ENCODE measurements at regions not wholly inside any gene's neighbourhood (a gene's known extent, or its start where the extent isn't known, plus 50 kb on each side); places are given as distances from the start of the nearest gene placed in this dataset.
"Not testable (repeated sequence)": the region's sequence is repeated elsewhere in the genome, so short reads cannot be mapped to it uniquely, and the experiment has no call there.

GRCh38 chr14:40053416-40053815 is 621.2 kb upstream of the FBXO33 start:
- no peaks in the 10 kb centered on the region for H3K36me3 Mint-ChIP-seq (ENCODE audit: insufficient read depth)
- H3K27me3 Mint-ChIP-seq, result no peaks in the 10 kb centered on the region
- no peak for DNase-seq (ENCODE audit: low spot score, unreplicated experiment)
- no peaks in the 10 kb centered on the region for H3K4me1 Mint-ChIP-seq (ENCODE audit: low read depth)
- no peak for TF ChIP-seq CTCF (IDR thresholded peaks at IDR 0.05; ENCODE audit: unreplicated experiment)
- H3K27ac Mint-ChIP-seq, result no peak overlapping the region
- no peaks in the 10 kb centered on the region for H3K9me3 Mint-ChIP-seq (ENCODE audit: low read depth)
- H3K4me3 Mint-ChIP-seq (ENCODE audit: low read depth), result no peak overlapping the region

- TF ChIP-seq CTCF (IDR thresholded peaks at IDR 0.05; ENCODE audit: unreplicated experiment), result no peak
- Mint-ChIP-seq H3K9me3 (ENCODE audit: low read depth) (no peaks in the 10 kb centered on the region), H3K4me3 (ENCODE audit: low read depth) (no peak overlapping the region), H3K36me3 (ENCODE audit: insufficient read depth) (no peaks in the 10 kb centered on the region), H3K4me1 (ENCODE audit: low read depth) (no peaks in the 10 kb centered on the region), H3K27me3 (no peaks in the 10 kb centered on the region), H3K27ac (no peak overlapping the region)
- no peak for DNase-seq (ENCODE audit: low spot score, unreplicated experiment)
Observed at GRCh38 chr14:40028991-40029390, 596.8 kb upstream of the FBXO33 start.

GRCh38 chr14:40025101-40025500 is 592.9 kb upstream of the FBXO33 start:
- no peak overlapping the region for H3K4me3 Mint-ChIP-seq (ENCODE audit: low read depth)
- H3K4me1 Mint-ChIP-seq (ENCODE audit: low read depth), result no peaks in the 10 kb centered on the region
- no peaks in the 10 kb centered on the region for H3K36me3 Mint-ChIP-seq (ENCODE audit: insufficient read depth)
- H3K9me3 Mint-ChIP-seq (ENCODE audit: low read depth), result peaks cover 3% of the 10 kb centered on the region
- no peak for DNase-seq (ENCODE audit: low spot score, unreplicated experiment)
- H3K27me3 Mint-ChIP-seq, result no peaks in the 10 kb centered on the region
- H3K27ac Mint-ChIP-seq, result no peak overlapping the region
- TF ChIP-seq CTCF (IDR thresholded peaks at IDR 0.05; ENCODE audit: unreplicated experiment), result no peak

- H3K4me3 Mint-ChIP-seq (ENCODE audit: low read depth), result no peak overlapping the region
- no peaks in the 10 kb centered on the region for H3K36me3 Mint-ChIP-seq (ENCODE audit: insufficient read depth)
Observed at GRCh38 chr14:40010961-40011360, 578.7 kb upstream of the FBXO33 start.

GRCh38 chr14:40009771-40010170 is 577.5 kb upstream of the FBXO33 start:
- DNase-seq (ENCODE audit: low spot score, unreplicated experiment), result no peak
- H3K27me3 Mint-ChIP-seq, result no peaks in the 10 kb centered on the region
- no peak overlapping the region for H3K4me3 Mint-ChIP-seq (ENCODE audit: low read depth)
- H3K9me3 Mint-ChIP-seq (ENCODE audit: low read depth), result peaks cover 4% of the 10 kb centered on the region
- H3K36me3 Mint-ChIP-seq (ENCODE audit: insufficient read depth), result no peaks in the 10 kb centered on the region
- H3K4me1 Mint-ChIP-seq (ENCODE audit: low read depth), result no peaks in the 10 kb centered on the region
- TF ChIP-seq CTCF (IDR thresholded peaks at IDR 0.05; ENCODE audit: unreplicated experiment), result no peak
- H3K27ac Mint-ChIP-seq, result no peak overlapping the region

More at GRCh38 chr14:40010961-40011360, 578.7 kb upstream of the FBXO33 start:
- Mint-ChIP-seq H3K4me1 (ENCODE audit: low read depth) (no peaks in the 10 kb centered on the region), H3K9me3 (ENCODE audit: low read depth) (peaks cover 4% of the 10 kb centered on the region), H3K27me3 (no peaks in the 10 kb centered on the region), H3K27ac (no peak overlapping the region)
- DNase-seq (ENCODE audit: low spot score, unreplicated experiment), result no peak
- no peak for TF ChIP-seq CTCF (IDR thresholded peaks at IDR 0.05; ENCODE audit: unreplicated experiment)

- not testable (repeated sequence) for DNase-seq (ENCODE audit: low spot score, unreplicated experiment); H3K4me1 Mint-ChIP-seq (ENCODE audit: low read depth); H3K36me3 Mint-ChIP-seq (ENCODE audit: insufficient read depth); H3K4me3 Mint-ChIP-seq (ENCODE audit: low read depth); H3K9me3 Mint-ChIP-seq (ENCODE audit: low read depth); H3K27ac Mint-ChIP-seq; H3K27me3 Mint-ChIP-seq
Observed at GRCh38 chr14:40008345-40008744, 576.1 kb upstream of the FBXO33 start.

All from progenitor cell of endocrine pancreas (in vitro differentiated cells).